ENCODE measurements at regions not wholly inside any gene's neighbourhood (a gene's known extent, or its start where the extent isn't known, plus 50 kb on each side); places are given as distances from the start of the nearest gene placed in this dataset.

GRCh38 chr2:151063271-151063670 lies 198.4 kb downstream of the RBM43 start:
- no peak for DNase-seq (ENCODE audit: low spot score)

GRCh38 chr2:151060287-151060686 lies 201.4 kb downstream of the RBM43 start:
- no peak for TF ChIP-seq CTCF (IDR thresholded peaks at IDR 0.05; ENCODE audit: extremely low read depth, missing control alignments)

More at GRCh38 chr2:151063271-151063670, 198.4 kb downstream of the RBM43 start:
- TF ChIP-seq CTCF (IDR thresholded peaks at IDR 0.05; ENCODE audit: extremely low read depth, missing control alignments), result no peak

GRCh38 chr2:151056870-151057269 lies 204.8 kb downstream of the RBM43 start:
- DNase-seq (ENCODE audit: low spot score), result no peak
- TF ChIP-seq CTCF (IDR thresholded peaks at IDR 0.05; ENCODE audit: extremely low read depth, missing control alignments), result no peak

More at GRCh38 chr2:151060287-151060686, 201.4 kb downstream of the RBM43 start:
- no peak for DNase-seq (ENCODE audit: low spot score)

GRCh38 chr2:151053661-151053990 lies 208.0 kb downstream of the RBM43 start:
- TF ChIP-seq CTCF (IDR thresholded peaks at IDR 0.05; ENCODE audit: extremely low read depth, missing control alignments), result no peak

GRCh38 chr2:151052850-151053660 lies 208.6 kb downstream of the RBM43 start:
- no peak for DNase-seq (ENCODE audit: low spot score)
- no peak for TF ChIP-seq CTCF (IDR thresholded peaks at IDR 0.05; ENCODE audit: extremely low read depth, missing control alignments)

More at GRCh38 chr2:151053661-151053990, 208.0 kb downstream of the RBM43 start:
- no peak for DNase-seq (ENCODE audit: low spot score)

- TF ChIP-seq CTCF (IDR thresholded peaks at IDR 0.05; ENCODE audit: extremely low read depth, missing control alignments), result peak; percentile 53
- DNase-seq (ENCODE audit: low spot score), result peak; percentile 44
Observed at GRCh38 chr2:151051574-151052220, 210.0 kb downstream of the RBM43 start.

- TF ChIP-seq CTCF (IDR thresholded peaks at IDR 0.05; ENCODE audit: extremely low read depth, missing control alignments), result no peak
- DNase-seq (ENCODE audit: low spot score), result no peak
Observed at GRCh38 chr2:151049746-151050145, 211.9 kb downstream of the RBM43 start.
